BE2C (cell line): ENCODE measurements at regions not wholly inside any gene's neighbourhood (a gene's known extent, or its start where the extent isn't known, plus 50 kb on each side); places are given as distances from the start of the nearest gene placed in this dataset.

Experiments
- DNase-seq: peaks from one replicate; pipeline ENCODE4 v3.0.0-alpha.2; 2020
- H3K27me3 ChIP-seq: fragments of 250-450 bp; sonication (Bioruptor Pico); 2 replicates; pipeline ENCODE4 v1.5.1; 2020; ENCODE audit warnings: mild to moderate bottlenecking
- H3K36me3 ChIP-seq: fragments of 250-450 bp; sonication (Bioruptor Pico); 2 replicates; pipeline ENCODE4 v1.5.1; 2020; ENCODE audit warnings: mild to moderate bottlenecking
- H3K4me1 ChIP-seq: fragments of 250-450 bp; sonication (Bioruptor Pico); 2 replicates; pipeline ENCODE4 v1.5.1; 2020
- H3K4me3 ChIP-seq: 2 replicates; pipeline ENCODE4 v1.5.1; 2011; ENCODE audit warnings: low read depth, low read length
- H3K9me3 ChIP-seq: fragments of 250-450 bp; sonication (Bioruptor Pico); 2 replicates; pipeline ENCODE4 v1.5.1; 2020
- CTCF ChIP-seq: IDR thresholded peaks from 2 replicates; pipeline ENCODE4 v1.5.1; 2012; ENCODE audit warnings: mild to moderate bottlenecking, low read depth, low read length

GRCh38 chr11:130740819-130741218 lies 175.5 kb downstream of the SNX19 start:
- no peak overlapping the region for H3K4me3 ChIP-seq
- no peaks in the 10 kb centered on the region for H3K36me3 ChIP-seq
- DNase-seq, result no peak
- H3K4me1 ChIP-seq, result no peaks in the 10 kb centered on the region
- TF ChIP-seq CTCF, result no peak
- H3K9me3 ChIP-seq, result no peaks in the 10 kb centered on the region
- no peaks in the 10 kb centered on the region for H3K27me3 ChIP-seq

- TF ChIP-seq CTCF, result no peak
- H3K27me3 ChIP-seq, result no peaks in the 10 kb centered on the region
- H3K9me3 ChIP-seq, result no peaks in the 10 kb centered on the region
- H3K4me3 ChIP-seq, result no peak overlapping the region
- no peaks in the 10 kb centered on the region for H3K36me3 ChIP-seq
- no peak for DNase-seq
- H3K4me1 ChIP-seq, result no peaks in the 10 kb centered on the region
Measured at GRCh38 chr11:130744794-130745193, 171.5 kb downstream of the SNX19 start.

- TF ChIP-seq CTCF, result no peak
- DNase-seq, result no peak
- no peaks in the 10 kb centered on the region for H3K27me3 ChIP-seq
- H3K4me3 ChIP-seq, result no peak overlapping the region
- H3K4me1 ChIP-seq, result no peaks in the 10 kb centered on the region
- no peaks in the 10 kb centered on the region for H3K36me3 ChIP-seq
- no peaks in the 10 kb centered on the region for H3K9me3 ChIP-seq
Measured at GRCh38 chr11:130749216-130749615, 167.1 kb downstream of the SNX19 start.

- peaks cover 7% of the 10 kb centered on the region for H3K27me3 ChIP-seq
- no peaks in the 10 kb centered on the region for H3K36me3 ChIP-seq
- no peak for DNase-seq
- H3K4me3 ChIP-seq, result no peak overlapping the region
- no peaks in the 10 kb centered on the region for H3K4me1 ChIP-seq
- H3K9me3 ChIP-seq, result no peaks in the 10 kb centered on the region
- no peak for TF ChIP-seq CTCF
Measured at GRCh38 chr11:130760515-130761125, 155.7 kb downstream of the SNX19 start.

- H3K36me3 ChIP-seq, result no peaks in the 10 kb centered on the region
- H3K4me1 ChIP-seq, result no peaks in the 10 kb centered on the region
- peaks cover 7% of the 10 kb centered on the region for H3K27me3 ChIP-seq
- no peaks in the 10 kb centered on the region for H3K9me3 ChIP-seq
- TF ChIP-seq CTCF, result no peak
- H3K4me3 ChIP-seq, result no peak overlapping the region
- DNase-seq, result no peak
Measured at GRCh38 chr11:130761560-130762220, 154.6 kb downstream of the SNX19 start.

GRCh38 chr11:130762638-130763037 lies 153.6 kb downstream of the SNX19 start:
- no peaks in the 10 kb centered on the region for H3K9me3 ChIP-seq
- no peak for DNase-seq
- H3K4me1 ChIP-seq, result no peaks in the 10 kb centered on the region

More at GRCh38 chr11:130762638-130763037, 153.6 kb downstream of the SNX19 start:
- H3K27me3 ChIP-seq, result peaks cover 7% of the 10 kb centered on the region
- no peak overlapping the region for H3K4me3 ChIP-seq
- no peak for TF ChIP-seq CTCF
- H3K36me3 ChIP-seq, result no peaks in the 10 kb centered on the region
